WI38 (cell line): ENCODE measurements at regions not wholly inside any gene's neighbourhood (a gene's known extent, or its start where the extent isn't known, plus 50 kb on each side); places are given as distances from the start of the nearest gene placed in this dataset.

ENCODE experiments used
- H3K4me3 ChIP-seq: 2 replicates; pipeline ENCODE4 v1.5.1; 2011; ENCODE audit warnings: low read depth, mild to moderate bottlenecking, control low read depth, low read length
- TF ChIP-seq, protein P1 (sequence below): IDR thresholded peaks from 2 replicates; pipeline ENCODE4 v1.5.1; 2012; ENCODE audit warnings: low read depth, mild to moderate bottlenecking, control low read depth, low read length

DNA sequence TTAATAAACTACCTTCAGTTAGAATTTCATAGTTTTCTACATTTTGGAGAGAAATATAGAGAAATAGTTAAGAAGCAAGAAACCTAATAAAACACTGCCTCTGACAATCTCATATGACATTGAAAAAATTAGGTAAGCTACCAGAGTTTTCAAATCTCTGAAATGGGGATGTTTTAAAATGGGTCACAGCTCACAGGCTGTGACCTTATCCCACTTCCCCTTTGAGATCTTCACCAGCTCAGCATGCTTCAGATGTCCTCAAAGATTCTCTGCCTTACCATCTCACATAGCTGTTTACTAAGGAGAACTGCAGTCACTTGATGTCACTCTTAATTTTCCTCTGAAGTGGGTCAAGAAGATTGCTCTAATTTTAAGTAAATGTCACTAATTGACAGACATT, 717.8 kb downstream of the JRKL start:
- TF ChIP-seq, protein P1, sequence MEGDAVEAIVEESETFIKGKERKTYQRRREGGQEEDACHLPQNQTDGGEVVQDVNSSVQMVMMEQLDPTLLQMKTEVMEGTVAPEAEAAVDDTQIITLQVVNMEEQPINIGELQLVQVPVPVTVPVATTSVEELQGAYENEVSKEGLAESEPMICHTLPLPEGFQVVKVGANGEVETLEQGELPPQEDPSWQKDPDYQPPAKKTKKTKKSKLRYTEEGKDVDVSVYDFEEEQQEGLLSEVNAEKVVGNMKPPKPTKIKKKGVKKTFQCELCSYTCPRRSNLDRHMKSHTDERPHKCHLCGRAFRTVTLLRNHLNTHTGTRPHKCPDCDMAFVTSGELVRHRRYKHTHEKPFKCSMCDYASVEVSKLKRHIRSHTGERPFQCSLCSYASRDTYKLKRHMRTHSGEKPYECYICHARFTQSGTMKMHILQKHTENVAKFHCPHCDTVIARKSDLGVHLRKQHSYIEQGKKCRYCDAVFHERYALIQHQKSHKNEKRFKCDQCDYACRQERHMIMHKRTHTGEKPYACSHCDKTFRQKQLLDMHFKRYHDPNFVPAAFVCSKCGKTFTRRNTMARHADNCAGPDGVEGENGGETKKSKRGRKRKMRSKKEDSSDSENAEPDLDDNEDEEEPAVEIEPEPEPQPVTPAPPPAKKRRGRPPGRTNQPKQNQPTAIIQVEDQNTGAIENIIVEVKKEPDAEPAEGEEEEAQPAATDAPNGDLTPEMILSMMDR, result no peak
- H3K4me3 ChIP-seq, result no peak overlapping the region

DNA sequence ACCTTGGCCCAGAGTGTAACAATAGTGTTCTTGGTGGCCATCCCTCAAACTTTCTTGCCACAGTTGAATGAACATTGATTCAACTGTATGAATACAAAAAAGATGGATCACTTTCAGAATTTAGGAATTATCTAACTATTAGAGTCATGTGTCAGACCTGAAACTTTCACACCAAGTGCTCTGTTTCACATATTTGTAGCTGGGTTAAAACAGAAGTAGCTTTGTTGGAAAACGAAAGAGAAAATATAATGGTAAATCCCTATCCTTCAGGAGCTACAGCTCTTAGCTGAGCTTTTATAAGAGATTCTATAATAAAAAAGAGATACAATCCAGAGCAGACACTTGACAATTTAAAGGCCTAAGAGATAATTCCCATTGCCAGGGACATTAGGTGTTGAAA, 719.3 kb downstream of the JRKL start:
- TF ChIP-seq, protein P1, result no peak
- H3K4me3 ChIP-seq, result no peak overlapping the region

DNA sequence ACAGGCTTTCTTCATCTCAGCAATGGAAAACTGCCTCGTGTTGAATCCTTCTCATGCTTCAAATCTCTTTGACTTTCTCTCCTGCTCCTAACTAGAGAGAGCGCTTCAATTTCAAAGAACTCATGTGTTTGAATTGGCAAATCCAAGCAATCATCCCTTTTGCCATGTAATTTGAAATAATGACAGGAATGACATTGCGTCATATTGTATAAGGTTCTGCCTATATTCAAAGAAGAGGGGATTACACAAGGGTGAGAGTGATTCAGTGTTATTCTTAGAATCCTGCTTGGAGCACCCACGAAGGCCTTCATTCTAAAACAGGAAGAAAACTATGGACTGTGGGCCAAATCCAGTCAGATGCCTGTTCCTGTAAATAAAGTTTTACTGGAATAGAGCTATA, 720.6 kb downstream of the JRKL start:
- TF ChIP-seq, protein P1, result no peak
- no peak overlapping the region for H3K4me3 ChIP-seq

DNA sequence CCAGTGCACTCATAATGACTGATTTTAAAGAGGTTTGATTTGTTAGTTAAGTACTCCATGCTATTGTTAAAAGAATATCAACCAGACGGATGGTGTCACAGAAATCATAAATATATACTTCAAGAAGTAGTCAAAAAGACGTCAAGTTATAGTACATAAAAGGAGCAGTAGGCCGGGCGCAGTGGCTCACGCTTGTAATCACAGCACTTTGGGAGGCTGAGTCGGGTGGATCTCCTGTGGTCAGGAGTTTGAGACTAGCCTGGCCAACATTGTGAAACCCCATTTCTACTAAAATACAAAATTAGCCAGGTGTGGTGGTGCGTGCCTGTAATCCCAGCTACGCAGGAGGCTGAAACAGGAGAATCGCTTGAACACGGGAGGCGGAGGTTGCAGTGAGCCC, 721.7 kb downstream of the JRKL start:
- H3K4me3 ChIP-seq, result no peak overlapping the region
- TF ChIP-seq, protein P1, result no peak

DNA sequence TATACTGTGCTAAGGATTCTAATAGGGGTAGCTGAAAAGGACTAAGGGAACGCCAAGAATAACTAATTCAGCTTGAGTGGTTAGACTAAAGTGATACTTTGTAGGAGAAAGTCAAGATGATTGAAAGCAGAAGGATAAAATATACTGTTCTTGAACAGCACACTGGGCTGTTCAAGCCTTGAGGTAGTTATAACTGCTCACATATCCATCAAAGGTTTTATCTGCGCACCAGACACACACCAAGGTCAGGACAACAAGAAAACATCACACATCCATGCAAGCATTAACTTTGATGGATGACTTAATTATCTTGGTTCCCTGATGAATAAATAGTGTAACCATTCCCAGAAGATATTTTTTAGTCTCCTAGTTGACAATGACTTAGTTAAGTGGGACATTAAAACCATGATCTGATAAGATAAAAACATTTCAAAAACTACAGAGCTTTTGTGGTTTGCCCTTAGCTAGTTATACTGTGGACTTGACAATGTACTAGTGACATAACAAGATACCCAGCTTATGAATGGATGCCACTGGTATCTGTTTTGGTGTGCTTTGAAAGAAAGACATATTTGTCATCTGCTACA, 728.9 kb downstream of the JRKL start:
- TF ChIP-seq, protein P1, result no peak
- no peak overlapping the region for H3K4me3 ChIP-seq

DNA sequence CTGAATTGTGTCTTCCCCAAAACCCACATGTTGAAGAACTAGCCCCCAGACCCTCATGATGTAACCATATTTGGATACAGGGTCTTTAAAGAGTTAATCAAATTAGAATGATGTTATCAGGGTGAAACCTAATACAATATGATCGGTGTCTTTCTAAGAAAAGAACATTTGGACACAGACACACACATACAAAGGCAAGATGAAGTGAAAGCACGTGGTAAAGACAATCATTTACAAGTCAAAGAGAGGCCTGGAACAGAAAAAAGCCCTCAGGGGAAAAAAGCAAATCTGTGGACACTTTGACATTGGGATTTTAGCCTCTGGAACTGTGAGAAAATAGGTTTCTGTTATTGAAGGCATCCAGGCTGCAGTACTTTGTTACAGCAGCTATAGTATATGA, 733.4 kb downstream of the JRKL start:
- TF ChIP-seq, protein P1, result no peak
- H3K4me3 ChIP-seq, result no peak overlapping the region

DNA sequence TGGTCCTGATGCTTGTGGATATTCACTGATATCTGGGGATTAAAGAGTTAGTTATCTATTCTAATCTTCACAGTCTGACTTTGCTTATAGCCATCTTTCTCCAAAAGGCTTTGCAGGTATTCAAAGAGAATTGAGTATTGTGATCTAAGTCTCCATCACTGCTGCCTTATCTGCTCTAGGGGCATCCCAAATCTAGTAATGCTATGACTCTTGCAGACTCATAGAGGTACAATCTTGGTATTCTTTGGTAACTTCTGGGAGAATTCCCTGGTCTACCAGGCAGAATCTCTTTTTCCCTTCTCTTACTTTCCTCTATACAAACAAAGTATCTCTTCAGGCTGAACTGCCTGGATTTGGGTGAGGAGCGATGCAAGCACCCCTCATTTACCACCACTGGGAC, 746.3 kb downstream of the JRKL start:
- H3K4me3 ChIP-seq, result no peak overlapping the region
- TF ChIP-seq, protein P1, result no peak
